Heart left ventricle (tissue), 13 donors: ENCODE measurements at regions not wholly inside any gene's neighbourhood (a gene's known extent, or its start where the extent isn't known, plus 50 kb on each side); places are given as distances from the start of the nearest gene placed in this dataset.

Source experiments
- CTCF ChIP-seq, 12 donors: fragments of 200-600 bp; sonication (generic) in 4 of 12; IDR thresholded peaks; one replicate each; pipeline versions ENCODE4 v1.5.0 to v1.8.0; 2018 to 2022; ENCODE audit warnings: antibody characterized with exemption in 12 of 12, mild to moderate bottlenecking in 5 of 12
- POLR2A ChIP-seq, 2 donors: fragments of 450-650 bp; IDR thresholded peaks; one replicate each; pipeline ENCODE4 v1.6.1; 2017; ENCODE audit warnings: antibody characterized with exemption in 2 of 2, mild to moderate bottlenecking in 2 of 2, moderate library complexity in 2 of 2
- donor health status: ischemic (EF 13 %, LVEDD 7.1; RV severe dilation, severe dysfunction).
- donor health status: DM: no; HTN: yes; CAD: no.
- donor health status: DM: no; HTN: no; CAD: no.
- donor health status: ischemic (EF 25% LVEDD 6.9; RV normal size, moderate dysfunction).
- donor health status: ischemic (EF 25% LVEDD 5.7; RV mildly dilated, moderate dysfunction).
- donor health status: ischemic (EF 35%, LVEDD 5.7; RV mildly dilated, moderate dysfunction).
- donor health status: nonischemic (EF 11% LVEDD 7.7; RV severe dilation, severe dysfunction).
- donor health status: DM: yes; HTN: yes; CAD: no.
- donor health status: PGD.
- donor health status: ischemic (EF 29% LVEDD 5.4; RV normal size, mild dysfunction).
- donor health status: nonischemic (EF 23%, LVEDD 6.1; RV moderate dilation, normal function).

DNA sequence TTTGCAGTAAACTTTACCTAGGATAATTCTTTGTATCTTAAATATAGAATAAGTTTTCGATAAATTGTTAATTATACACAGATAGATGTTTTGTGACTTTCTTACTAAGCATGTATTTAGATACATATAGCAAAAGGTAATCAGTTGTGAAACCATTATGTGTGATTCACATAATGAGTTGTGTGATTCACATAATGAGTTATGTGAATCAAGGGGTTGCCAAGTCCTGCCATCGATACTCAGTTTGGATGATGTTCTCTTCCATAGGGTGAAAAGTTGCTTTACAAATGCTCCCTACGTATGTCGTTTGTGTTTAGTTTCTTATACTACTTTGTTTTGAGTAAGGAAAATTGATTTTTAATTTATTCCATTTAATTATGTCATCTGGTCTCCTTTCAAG is 682.1 kb downstream of the MECOM start:
- TF ChIP-seq CTCF (IDR thresholded peaks at IDR 0.05) = no peak
- TF ChIP-seq POLR2A (IDR thresholded peaks at IDR 0.05) = no peak
